ENCODE measurements at regions not wholly inside any gene's neighbourhood (a gene's known extent, or its start where the extent isn't known, plus 50 kb on each side); places are given as distances from the start of the nearest gene placed in this dataset.

DNA sequence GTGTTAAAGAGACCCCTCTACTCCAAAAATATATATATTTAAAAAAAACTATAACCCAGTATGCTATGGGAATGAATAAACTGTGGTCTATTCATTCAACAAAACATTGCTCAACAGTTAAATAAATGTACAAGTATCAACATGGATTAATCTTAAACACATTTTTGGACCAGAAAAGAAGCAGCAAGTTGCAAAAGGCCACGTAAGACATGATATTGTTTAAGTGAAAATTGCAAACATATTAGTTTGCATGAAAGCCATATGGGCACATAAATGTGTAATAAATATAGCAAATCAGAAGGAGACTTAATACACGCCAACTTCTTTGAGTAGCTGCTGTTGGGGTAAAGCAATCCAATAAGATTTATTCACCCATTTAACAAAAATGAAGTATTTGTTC is 321.5 kb downstream of the FBXO15 start:
- H3K36me3 ChIP-seq (ENCODE audit: control insufficient read depth in 3 of 3, insufficient read depth in 3 of 3, low read length in 3 of 3) = no peaks in the 10 kb centered on the region
- H3K9ac ChIP-seq (ENCODE audit: low read depth in 1 of 3, low read length in 3 of 3) = no peak overlapping the region
- H3K4me3 ChIP-seq (ENCODE audit: low read length in 3 of 3) = no peak overlapping the region
- H3K27me3 ChIP-seq (ENCODE audit: control insufficient read depth in 3 of 3, insufficient read depth in 3 of 3, low read length in 3 of 3) = no peaks in the 10 kb centered on the region
- H3K9me3 ChIP-seq (ENCODE audit: control insufficient read depth in 3 of 3, low read length in 3 of 3) = no peaks in the 10 kb centered on the region
- H3K4me1 ChIP-seq (ENCODE audit: control insufficient read depth in 3 of 3, insufficient read depth in 3 of 3, low read length in 3 of 3) = no peaks in the 10 kb centered on the region
- no peak overlapping the region for H3K27ac ChIP-seq (ENCODE audit: low read depth, low read length)

DNA sequence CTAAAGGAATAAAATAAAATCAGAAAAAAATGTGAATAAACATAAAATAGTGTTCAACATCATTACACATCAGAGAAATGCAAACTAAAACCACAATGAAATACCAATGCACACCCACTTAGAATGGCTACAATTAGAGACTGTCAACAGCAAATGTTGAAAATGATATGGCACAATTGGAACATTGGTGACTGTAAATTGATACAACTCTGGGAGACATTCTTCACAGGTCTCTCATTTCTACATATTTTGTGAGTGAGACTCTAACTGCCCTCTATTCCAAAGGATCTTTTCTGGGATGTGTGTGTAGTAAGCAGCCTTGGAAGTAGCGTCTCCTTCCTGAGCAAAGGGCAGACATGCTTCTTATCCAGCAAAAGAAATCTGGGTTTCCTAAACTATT is 323.0 kb downstream of the FBXO15 start:
- H3K9me3 ChIP-seq (ENCODE audit: control insufficient read depth in 3 of 3, low read length in 3 of 3) = no peaks in the 10 kb centered on the region
- no peak overlapping the region for H3K27ac ChIP-seq (ENCODE audit: low read depth, low read length)
- no peak overlapping the region for H3K9ac ChIP-seq (ENCODE audit: low read depth in 1 of 3, low read length in 3 of 3)
- H3K27me3 ChIP-seq (ENCODE audit: control insufficient read depth in 3 of 3, insufficient read depth in 3 of 3, low read length in 3 of 3) = no peaks in the 10 kb centered on the region
- H3K4me3 ChIP-seq (ENCODE audit: low read length in 3 of 3) = no peak overlapping the region
- H3K36me3 ChIP-seq (ENCODE audit: control insufficient read depth in 3 of 3, insufficient read depth in 3 of 3, low read length in 3 of 3) = no peaks in the 10 kb centered on the region
- no peaks in the 10 kb centered on the region for H3K4me1 ChIP-seq (ENCODE audit: control insufficient read depth in 3 of 3, insufficient read depth in 3 of 3, low read length in 3 of 3)

DNA sequence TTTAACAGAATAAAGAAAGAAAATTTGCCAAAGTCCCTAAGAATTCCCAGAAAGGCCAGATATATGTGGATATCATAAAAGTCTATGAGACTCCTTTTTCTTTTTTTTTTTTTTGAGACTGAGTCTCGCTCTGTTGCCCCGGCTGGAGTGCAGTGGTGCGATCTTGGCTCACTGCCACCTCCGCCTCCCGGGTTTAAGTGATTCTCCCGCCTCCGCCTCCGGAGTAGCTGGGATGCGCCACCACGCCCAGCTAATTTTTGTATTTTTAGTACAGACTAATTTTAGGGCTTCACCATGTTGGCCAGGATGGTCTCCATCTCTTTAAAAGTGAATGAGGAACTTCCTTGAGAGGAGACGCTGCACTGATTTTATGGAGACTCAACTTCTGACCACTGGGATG is 335.2 kb downstream of the FBXO15 start:
- H3K27me3 ChIP-seq (ENCODE audit: control insufficient read depth in 3 of 3, insufficient read depth in 3 of 3, low read length in 3 of 3) = no peaks in the 10 kb centered on the region
- H3K9me3 ChIP-seq (ENCODE audit: control insufficient read depth in 3 of 3, low read length in 3 of 3) = peaks cover 0 to 4% (median 0%) of the 10 kb centered on the region in 3 donors
- no peak overlapping the region for H3K4me3 ChIP-seq (ENCODE audit: low read length in 3 of 3)
- no peak overlapping the region for H3K27ac ChIP-seq (ENCODE audit: low read depth, low read length)
- H3K4me1 ChIP-seq (ENCODE audit: control insufficient read depth in 3 of 3, insufficient read depth in 3 of 3, low read length in 3 of 3) = no peaks in the 10 kb centered on the region
- no peaks in the 10 kb centered on the region for H3K36me3 ChIP-seq (ENCODE audit: control insufficient read depth in 3 of 3, insufficient read depth in 3 of 3, low read length in 3 of 3)
- no peak overlapping the region for H3K9ac ChIP-seq (ENCODE audit: low read depth in 1 of 3, low read length in 3 of 3)

DNA sequence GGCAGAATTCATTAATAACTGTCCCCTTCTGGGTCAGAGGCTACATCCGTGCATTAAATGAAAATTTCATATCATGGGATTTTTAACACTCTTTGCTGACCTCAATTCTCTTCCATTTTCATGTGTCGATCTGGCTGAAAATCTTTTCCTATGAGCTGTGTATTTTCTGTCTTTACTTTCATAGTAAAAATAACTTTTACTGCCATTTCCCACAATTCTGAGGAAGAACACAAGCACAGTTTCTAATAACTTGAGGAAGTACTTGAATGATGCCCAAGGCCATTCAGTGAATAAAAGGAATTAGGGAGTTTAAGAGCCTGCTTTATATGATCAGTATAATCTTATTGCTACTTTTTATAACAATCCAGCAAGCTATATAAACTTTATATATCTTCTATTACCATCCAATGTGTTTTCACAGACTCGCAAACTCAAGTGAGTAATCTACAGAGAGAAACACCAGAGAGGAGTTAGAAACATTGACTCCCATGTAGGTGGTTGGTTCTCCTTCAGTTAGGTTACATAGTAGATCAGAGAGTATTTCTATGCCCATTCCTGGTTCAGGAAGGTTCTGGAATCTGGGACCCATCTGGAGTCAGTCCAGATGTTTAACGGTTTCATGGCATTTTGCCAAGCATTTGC is 340.0 kb downstream of the FBXO15 start:
- H3K4me1 ChIP-seq (ENCODE audit: control insufficient read depth in 3 of 3, insufficient read depth in 3 of 3, low read length in 3 of 3) = no peaks in the 10 kb centered on the region
- no peaks in the 10 kb centered on the region for H3K27me3 ChIP-seq (ENCODE audit: control insufficient read depth in 3 of 3, insufficient read depth in 3 of 3, low read length in 3 of 3)
- no peak overlapping the region for H3K4me3 ChIP-seq (ENCODE audit: low read length in 3 of 3)
- H3K9me3 ChIP-seq (ENCODE audit: control insufficient read depth in 3 of 3, low read length in 3 of 3) = no peaks in the 10 kb centered on the region
- no peaks in the 10 kb centered on the region for H3K36me3 ChIP-seq (ENCODE audit: control insufficient read depth in 3 of 3, insufficient read depth in 3 of 3, low read length in 3 of 3)
- no peak overlapping the region for H3K9ac ChIP-seq (ENCODE audit: low read depth in 1 of 3, low read length in 3 of 3)
- H3K27ac ChIP-seq (ENCODE audit: low read depth, low read length) = no peak overlapping the region

DNA sequence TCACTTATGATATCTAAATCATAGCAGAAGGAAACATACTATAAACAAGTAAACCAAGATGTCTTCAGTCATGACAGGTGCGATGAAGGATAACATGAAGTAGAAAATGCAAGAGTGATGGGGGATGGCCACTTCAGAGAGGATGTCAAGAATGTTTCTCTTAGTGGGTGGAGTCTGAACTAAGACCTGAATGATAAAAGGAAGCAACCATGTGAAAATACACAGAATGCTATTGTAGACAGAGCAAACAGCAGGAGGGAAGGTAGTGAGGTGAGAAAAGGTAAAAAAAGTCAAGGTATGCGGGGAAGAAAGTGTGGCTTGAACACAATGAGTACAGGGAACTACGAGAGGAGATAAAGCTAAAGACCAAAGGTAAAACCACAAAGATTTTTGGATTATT is 341.6 kb downstream of the FBXO15 start:
- no peaks in the 10 kb centered on the region for H3K9me3 ChIP-seq (ENCODE audit: control insufficient read depth in 3 of 3, low read length in 3 of 3)
- no peak overlapping the region for H3K4me3 ChIP-seq (ENCODE audit: low read length in 3 of 3)
- H3K27ac ChIP-seq (ENCODE audit: low read depth, low read length) = no peak overlapping the region
- H3K4me1 ChIP-seq (ENCODE audit: control insufficient read depth in 3 of 3, insufficient read depth in 3 of 3, low read length in 3 of 3) = no peaks in the 10 kb centered on the region
- H3K9ac ChIP-seq (ENCODE audit: low read depth in 1 of 3, low read length in 3 of 3) = no peak overlapping the region
- no peaks in the 10 kb centered on the region for H3K27me3 ChIP-seq (ENCODE audit: control insufficient read depth in 3 of 3, insufficient read depth in 3 of 3, low read length in 3 of 3)
- no peaks in the 10 kb centered on the region for H3K36me3 ChIP-seq (ENCODE audit: control insufficient read depth in 3 of 3, insufficient read depth in 3 of 3, low read length in 3 of 3)

DNA sequence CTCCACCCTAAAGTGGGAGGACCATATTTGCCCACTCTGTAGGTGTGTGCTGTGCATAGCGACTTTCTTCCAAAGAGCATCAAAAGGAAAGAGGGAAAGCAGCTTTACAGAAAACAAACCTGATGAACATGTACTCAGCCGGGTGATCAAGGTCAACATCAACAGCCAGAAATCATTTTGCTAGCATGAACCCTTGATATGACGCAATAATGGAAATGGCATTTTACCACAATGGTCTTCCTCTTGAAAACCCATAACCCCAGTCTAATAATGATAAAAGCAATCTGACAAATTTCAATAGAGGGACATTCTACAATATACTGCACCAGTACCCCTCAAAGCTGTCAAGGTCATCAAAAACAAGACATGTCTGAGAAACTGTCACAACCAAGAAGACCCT is 350.2 kb downstream of the FBXO15 start:
- Histone ChIP-seq H3K27ac (ENCODE audit: low read depth, low read length) (no peak overlapping the region), H3K4me3 (ENCODE audit: low read length in 3 of 3) (no peak overlapping the region), H3K36me3 (ENCODE audit: control insufficient read depth in 3 of 3, insufficient read depth in 3 of 3, low read length in 3 of 3) (no peaks in the 10 kb centered on the region), H3K27me3 (ENCODE audit: control insufficient read depth in 3 of 3, insufficient read depth in 3 of 3, low read length in 3 of 3) (no peaks in the 10 kb centered on the region), H3K4me1 (ENCODE audit: control insufficient read depth in 3 of 3, insufficient read depth in 3 of 3, low read length in 3 of 3) (no peaks in the 10 kb centered on the region), H3K9me3 (ENCODE audit: control insufficient read depth in 3 of 3, low read length in 3 of 3) (no peaks in the 10 kb centered on the region), H3K9ac (ENCODE audit: low read depth in 1 of 3, low read length in 3 of 3) (no peak overlapping the region)

DNA sequence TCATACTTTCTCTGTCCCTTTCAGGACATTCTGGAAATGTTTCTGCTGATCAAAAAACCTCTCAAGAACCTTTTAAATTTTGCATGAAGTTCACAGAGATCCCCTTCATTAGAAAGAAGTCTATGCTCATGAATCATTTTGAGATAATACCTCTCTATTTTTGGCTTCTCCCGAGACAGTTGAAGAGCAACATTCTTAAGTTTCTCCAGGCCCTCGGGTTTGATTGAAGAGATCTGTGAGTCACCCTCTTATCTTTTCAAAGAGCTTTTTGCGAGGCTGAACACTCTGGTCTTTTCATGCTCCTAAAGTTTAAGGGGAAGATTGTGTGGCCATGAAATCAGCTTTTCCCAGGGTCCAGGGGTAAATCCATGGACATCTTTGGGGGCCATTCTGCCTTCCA is 354.2 kb downstream of the FBXO15 start:
- no peaks in the 10 kb centered on the region for H3K4me1 ChIP-seq (ENCODE audit: control insufficient read depth in 3 of 3, insufficient read depth in 3 of 3, low read length in 3 of 3)
- no peaks in the 10 kb centered on the region for H3K27me3 ChIP-seq (ENCODE audit: control insufficient read depth in 3 of 3, insufficient read depth in 3 of 3, low read length in 3 of 3)
- H3K36me3 ChIP-seq (ENCODE audit: control insufficient read depth in 3 of 3, insufficient read depth in 3 of 3, low read length in 3 of 3) = no peaks in the 10 kb centered on the region
- no peak overlapping the region for H3K27ac ChIP-seq (ENCODE audit: low read depth, low read length)
- H3K9me3 ChIP-seq (ENCODE audit: control insufficient read depth in 3 of 3, low read length in 3 of 3) = peaks cover 0 to 1% (median 0%) of the 10 kb centered on the region in 3 donors
- H3K4me3 ChIP-seq (ENCODE audit: low read length in 3 of 3) = no peak overlapping the region
- H3K9ac ChIP-seq (ENCODE audit: low read depth in 1 of 3, low read length in 3 of 3) = no peak overlapping the region

DNA sequence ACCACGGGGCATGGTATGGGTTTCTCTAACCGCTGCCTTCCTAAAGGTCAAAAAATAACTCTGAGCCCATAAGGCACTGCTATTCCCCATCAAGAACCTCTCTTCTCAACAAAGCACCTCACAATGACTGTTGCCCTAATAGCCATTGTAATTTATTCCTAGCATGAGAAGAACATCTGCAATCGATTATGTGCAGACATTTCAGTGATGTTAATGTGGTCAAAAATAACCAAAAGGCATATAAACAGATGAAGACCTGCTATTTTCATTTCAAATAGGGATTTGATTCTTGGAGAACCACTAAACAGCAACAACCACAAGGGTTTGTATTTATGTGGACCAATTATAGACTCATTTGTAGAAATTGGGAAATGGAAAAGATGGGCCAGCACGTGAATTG is 356.6 kb downstream of the FBXO15 start:
- H3K36me3 ChIP-seq (ENCODE audit: control insufficient read depth in 3 of 3, insufficient read depth in 3 of 3, low read length in 3 of 3) = no peaks in the 10 kb centered on the region

DNA sequence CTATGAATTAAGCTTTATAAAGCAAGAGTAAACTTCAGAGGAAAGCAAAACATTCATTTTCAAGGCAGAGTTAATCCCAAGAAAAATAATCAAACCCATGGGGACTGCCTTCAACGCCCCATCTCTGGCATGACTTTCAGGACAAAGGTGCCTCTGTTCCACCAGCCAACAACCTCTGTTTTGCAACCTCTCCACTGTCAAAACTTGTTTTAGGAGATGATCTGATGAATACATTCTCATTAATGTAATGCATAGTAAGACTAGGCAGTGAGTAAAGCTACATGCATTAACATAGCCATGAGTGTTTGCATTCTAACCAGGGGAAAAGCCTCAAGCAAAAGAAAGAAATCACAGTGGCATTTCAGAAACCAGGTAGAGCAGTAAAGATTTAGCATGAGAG is 357.0 kb downstream of the FBXO15 start:
- no peak overlapping the region for H3K4me3 ChIP-seq (ENCODE audit: low read length in 3 of 3)
- H3K36me3 ChIP-seq (ENCODE audit: control insufficient read depth in 3 of 3, insufficient read depth in 3 of 3, low read length in 3 of 3) = no peaks in the 10 kb centered on the region
- no peak overlapping the region for H3K9ac ChIP-seq (ENCODE audit: low read depth in 1 of 3, low read length in 3 of 3)
- H3K4me1 ChIP-seq (ENCODE audit: control insufficient read depth in 3 of 3, insufficient read depth in 3 of 3, low read length in 3 of 3) = no peaks in the 10 kb centered on the region
- peaks cover 0 to 2% (median 0%) of the 10 kb centered on the region in 3 donors for H3K9me3 ChIP-seq (ENCODE audit: control insufficient read depth in 3 of 3, low read length in 3 of 3)
- H3K27ac ChIP-seq (ENCODE audit: low read depth, low read length) = no peak overlapping the region
- H3K27me3 ChIP-seq (ENCODE audit: control insufficient read depth in 3 of 3, insufficient read depth in 3 of 3, low read length in 3 of 3) = no peaks in the 10 kb centered on the region

More for the DNA sequence above, 356.6 kb downstream of the FBXO15 start:
- Histone ChIP-seq H3K9me3 (ENCODE audit: control insufficient read depth in 3 of 3, low read length in 3 of 3) (peaks cover 0 to 2% (median 0%) of the 10 kb centered on the region in 3 donors), H3K4me3 (ENCODE audit: low read length in 3 of 3) (no peak overlapping the region), H3K9ac (ENCODE audit: low read depth in 1 of 3, low read length in 3 of 3) (no peak overlapping the region), H3K4me1 (ENCODE audit: control insufficient read depth in 3 of 3, insufficient read depth in 3 of 3, low read length in 3 of 3) (no peaks in the 10 kb centered on the region), H3K27ac (ENCODE audit: low read depth, low read length) (no peak overlapping the region), H3K27me3 (ENCODE audit: control insufficient read depth in 3 of 3, insufficient read depth in 3 of 3, low read length in 3 of 3) (no peaks in the 10 kb centered on the region)

DNA sequence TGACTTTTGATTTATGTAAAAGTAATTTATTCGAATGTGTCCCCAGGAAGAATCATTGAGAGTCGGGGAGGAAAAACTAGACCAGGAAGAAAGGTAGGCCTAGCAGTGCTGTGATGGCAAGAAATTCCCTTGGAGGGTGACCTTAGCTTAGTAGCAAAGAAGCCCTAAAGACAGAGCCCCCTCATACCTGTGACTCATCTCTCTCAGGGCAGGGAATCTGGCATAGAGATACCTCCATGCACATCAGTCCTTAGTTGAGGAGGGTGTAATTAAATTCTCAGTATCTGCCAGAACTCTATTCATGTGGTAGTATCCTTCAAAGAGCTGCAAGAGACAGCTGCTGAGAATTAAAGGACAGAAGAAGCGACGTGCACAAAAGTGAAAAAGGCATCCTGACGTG is 360.3 kb downstream of the FBXO15 start:
- Histone ChIP-seq H3K36me3 (ENCODE audit: control insufficient read depth in 3 of 3, insufficient read depth in 3 of 3, low read length in 3 of 3) (no peaks in the 10 kb centered on the region), H3K4me3 (ENCODE audit: low read length in 3 of 3) (no peak overlapping the region), H3K4me1 (ENCODE audit: control insufficient read depth in 3 of 3, insufficient read depth in 3 of 3, low read length in 3 of 3) (no peaks in the 10 kb centered on the region), H3K9me3 (ENCODE audit: control insufficient read depth in 3 of 3, low read length in 3 of 3) (peaks cover 0 to 2% (median 0%) of the 10 kb centered on the region in 3 donors), H3K27ac (ENCODE audit: low read depth, low read length) (no peak overlapping the region), H3K9ac (ENCODE audit: low read depth in 1 of 3, low read length in 3 of 3) (no peak overlapping the region), H3K27me3 (ENCODE audit: control insufficient read depth in 3 of 3, insufficient read depth in 3 of 3, low read length in 3 of 3) (no peaks in the 10 kb centered on the region)

Data from skeletal muscle tissue (tissue), 3 donors.